ENCODE measurements at regions not wholly inside any gene's neighbourhood (a gene's known extent, or its start where the extent isn't known, plus 50 kb on each side); places are given as distances from the start of the nearest gene placed in this dataset.
A peak's percentile ranks its signal among the peaks of the same experiment; 100 is the strongest.

DNA sequence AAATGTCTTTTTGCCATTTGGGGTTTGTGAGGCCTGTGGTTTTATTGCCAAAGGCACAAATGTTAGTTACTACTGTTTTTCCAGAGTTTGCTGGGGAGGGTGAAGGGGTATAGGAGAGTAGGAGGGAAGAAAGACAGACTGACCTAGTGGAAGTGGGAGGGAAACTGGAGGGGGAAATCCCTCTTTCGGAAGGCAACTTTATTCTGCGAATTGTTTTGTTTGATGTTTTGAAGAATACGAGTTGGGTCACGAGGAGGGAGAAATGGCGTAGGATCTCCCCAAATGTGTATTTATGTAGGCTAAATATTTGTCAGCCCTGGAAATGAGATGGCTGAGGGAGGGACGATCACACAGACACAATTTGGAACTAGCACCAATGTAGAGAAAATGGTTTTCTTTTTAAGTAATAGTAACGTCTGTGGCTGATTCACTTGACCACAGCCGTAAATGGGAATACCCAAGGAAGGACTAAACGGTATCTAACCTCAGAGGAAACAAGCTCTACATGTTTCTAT is 172.3 kb downstream of the ICOS start:
- DNase-seq (ENCODE audit: low read depth): no peak

DNA sequence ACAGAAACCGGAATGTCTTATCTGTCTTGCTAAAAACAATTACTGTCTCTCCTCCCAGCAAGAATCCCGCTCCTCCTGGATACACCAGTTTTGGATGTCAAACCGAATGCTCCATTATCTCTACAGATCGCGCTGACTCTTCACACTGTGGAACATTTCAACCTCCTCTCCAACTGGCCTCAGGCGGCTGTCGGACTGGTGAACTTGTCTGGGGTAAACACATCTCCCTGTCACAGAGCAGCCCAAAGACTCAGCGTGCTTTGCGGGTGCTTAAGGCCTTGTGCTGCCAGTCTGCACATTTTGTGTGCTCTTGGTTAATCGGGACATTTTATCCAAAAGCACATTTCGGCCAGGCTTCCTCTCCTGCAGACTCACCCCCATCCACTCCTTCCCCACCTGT is 173.1 kb downstream of the ICOS start:
- DNase-seq (ENCODE audit: low read depth): no peak

- peak; percentile 35 for DNase-seq (ENCODE audit: low read depth)
These were observed 173.8 kb downstream of the ICOS start for GRCh38 chr2:204110338-204110741.

DNA sequence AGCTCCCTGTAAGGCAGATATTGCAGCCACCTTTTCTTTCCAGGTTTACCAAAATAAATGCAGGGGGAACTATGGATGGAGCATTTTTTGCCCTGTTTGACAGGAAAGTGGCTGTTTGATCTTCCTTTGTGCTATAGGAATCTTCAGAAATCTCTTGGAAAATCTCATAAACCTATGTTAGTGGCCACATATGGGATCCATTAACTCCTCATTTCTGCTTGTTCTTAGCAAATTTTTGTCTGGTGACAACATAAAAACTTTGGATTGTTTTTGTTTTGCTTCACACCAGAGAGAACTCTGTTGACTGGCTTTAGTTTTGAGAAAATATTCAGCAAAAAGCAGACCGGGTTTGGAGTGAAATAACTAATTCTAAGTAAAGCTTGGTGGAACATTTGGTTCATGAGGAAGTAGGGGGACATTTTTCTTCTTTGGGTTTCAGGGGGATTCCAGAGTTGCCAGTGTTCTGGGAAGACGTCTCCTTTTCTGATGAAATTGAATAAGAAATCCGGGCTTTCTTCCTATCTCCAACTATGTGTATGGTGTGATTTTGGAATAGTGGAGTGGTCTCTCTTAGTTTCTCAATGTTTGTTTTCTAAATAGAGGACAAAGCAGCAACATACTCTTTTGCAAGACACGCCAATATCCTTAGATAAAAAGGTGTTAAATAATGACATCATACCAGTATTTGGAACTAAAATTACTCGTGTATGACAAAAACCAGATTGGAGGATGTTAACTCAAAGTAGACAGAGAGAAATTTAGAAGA is 174.4 kb downstream of the ICOS start:
- DNase-seq (ENCODE audit: low read depth): no peak

DNA sequence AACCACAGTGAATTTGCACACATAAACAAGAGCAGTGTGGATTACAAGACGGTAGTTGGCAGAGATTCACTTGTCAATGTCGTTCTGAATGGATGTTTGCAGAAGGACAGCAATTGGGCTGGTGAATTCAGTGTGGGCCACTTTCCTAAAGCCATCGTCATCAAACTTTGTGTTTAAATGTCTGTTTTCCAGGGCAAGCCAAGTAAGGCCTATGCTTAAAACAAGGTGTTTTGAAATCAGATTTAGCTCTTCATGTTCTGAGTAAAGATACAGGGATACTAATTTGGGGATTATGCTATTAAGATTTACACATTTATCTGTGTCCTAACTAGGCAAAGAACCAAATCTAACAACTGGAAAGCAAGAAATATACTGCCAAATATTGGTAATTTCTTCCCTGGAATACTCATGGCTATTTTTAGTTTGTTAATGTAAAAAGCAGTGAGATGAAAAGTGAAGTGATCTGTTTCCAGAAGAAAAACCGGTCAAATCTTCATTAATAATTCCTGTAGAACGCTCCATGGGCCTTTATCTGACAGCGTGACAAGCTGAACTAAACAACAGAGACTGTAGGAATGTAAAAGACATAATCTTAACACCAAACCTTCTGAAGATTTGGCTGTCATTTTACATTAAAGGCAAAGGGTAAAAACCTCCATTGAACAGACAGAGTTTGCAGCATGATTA is 175.7 kb downstream of the ICOS start:
- no peak for DNase-seq (ENCODE audit: low read depth)

DNA sequence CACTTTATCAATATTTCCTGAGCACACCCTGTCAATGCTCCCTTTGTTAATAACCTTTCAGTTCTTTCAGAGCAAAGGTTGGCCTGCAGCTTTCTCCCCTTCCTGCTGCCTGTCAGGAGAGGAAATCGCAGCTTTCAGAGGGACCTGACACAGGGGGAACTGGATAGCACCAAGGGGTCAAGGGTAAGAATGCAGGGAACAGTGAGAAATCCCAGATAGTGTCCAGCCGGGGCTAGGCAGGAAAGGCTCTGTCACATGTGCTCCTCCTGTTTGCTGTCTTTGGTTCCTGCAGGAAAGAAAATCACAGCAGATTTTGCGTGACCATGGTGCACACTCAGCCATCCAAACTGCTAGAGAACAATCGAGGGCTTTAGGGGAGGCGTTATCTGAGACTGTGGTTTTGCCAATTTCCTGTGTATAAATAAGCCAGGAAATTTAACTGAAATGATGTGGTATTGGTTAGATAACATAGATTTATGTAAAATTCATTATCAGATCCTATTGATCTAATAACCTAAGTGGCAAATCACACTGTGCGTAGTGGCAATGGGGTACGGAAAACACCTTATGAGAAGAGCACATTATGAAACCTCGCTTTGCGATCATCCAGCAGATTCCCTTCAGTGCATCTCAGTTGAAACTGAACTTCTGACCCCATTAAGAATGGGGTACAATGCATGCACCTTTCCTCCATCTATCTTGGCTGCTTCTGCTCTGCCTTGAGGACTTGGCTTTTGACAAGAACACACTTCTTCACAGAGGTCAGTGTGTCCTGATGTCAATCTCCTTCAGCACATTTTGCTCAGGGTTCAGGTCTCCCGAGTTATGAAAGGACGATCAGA is 178.0 kb downstream of the ICOS start:
- DNase-seq (ENCODE audit: low read depth): no peak

GRCh38 chr2:204115137-204116056 is 178.8 kb downstream of the ICOS start:
- DNase-seq (ENCODE audit: low read depth): no peak

- DNase-seq (ENCODE audit: low read depth): no peak
These were observed 179.7 kb downstream of the ICOS start for GRCh38 chr2:204116159-204116792.

DNA sequence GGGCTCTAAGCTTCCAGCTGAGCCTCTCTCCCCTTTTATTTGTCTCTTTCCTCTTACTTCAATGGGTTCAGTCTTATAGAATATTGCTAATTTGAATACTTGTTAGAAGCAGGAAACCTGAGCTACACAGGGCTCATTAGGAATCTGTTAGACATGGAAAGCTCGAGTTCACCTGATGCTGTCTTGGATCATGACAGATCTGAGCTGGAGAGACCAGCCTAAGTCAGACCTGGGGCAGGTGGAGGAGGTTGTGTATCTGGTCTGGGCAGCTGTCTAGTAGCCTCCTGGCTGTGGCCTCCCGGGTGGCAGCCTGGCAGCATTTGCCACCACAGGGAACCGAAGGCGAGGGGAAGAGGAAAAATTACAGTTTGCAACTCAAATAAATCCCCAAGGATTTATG is 185.9 kb downstream of the ICOS start:
- DNase-seq (ENCODE audit: low read depth): no peak

- DNase-seq (ENCODE audit: low read depth): no peak
These were observed 187.7 kb downstream of the ICOS start for GRCh38 chr2:204124140-204124750.

- DNase-seq (ENCODE audit: low read depth): no peak
These were observed 190.1 kb downstream of the ICOS start for GRCh38 chr2:204126705-204127104.

GRCh38 chr2:204127238-204127637 is 190.7 kb downstream of the ICOS start:
- DNase-seq (ENCODE audit: low read depth): no peak

GRCh38 chr2:204129591-204130294 is 193.2 kb downstream of the ICOS start:
- DNase-seq (ENCODE audit: low read depth): no peak

- no peak for DNase-seq (ENCODE audit: low read depth)
These were observed 195.1 kb downstream of the ICOS start for GRCh38 chr2:204131621-204132020.

- no peak for DNase-seq (ENCODE audit: low read depth)
These were observed 196.9 kb downstream of the ICOS start for GRCh38 chr2:204133476-204133875.

GRCh38 chr2:204134421-204134820 is 197.9 kb downstream of the ICOS start:
- no peak for DNase-seq (ENCODE audit: low read depth)

DNA sequence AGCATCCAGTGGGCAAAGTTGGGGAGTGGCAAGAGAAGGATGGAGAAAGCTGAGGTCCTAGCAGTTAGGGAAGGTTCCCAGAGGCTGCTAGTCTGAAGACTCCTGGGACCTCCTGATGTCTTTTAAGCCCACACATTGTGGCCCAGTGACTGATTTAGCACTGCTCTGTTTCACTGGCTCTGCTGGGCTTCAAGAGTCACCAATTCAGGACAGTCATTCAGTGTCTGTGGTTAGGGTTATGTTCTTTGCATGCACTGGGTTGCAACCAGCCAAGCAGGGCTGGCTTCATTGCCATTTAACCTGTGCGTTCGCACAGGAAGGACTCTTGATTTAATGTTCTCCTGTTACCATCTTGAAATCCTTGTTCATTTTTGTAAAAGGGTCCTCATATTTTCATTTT is 199.2 kb downstream of the ICOS start:
- no peak for DNase-seq (ENCODE audit: low read depth)

GRCh38 chr2:204138206-204138605 is 201.6 kb downstream of the ICOS start:
- DNase-seq (ENCODE audit: low read depth): no peak

DNA sequence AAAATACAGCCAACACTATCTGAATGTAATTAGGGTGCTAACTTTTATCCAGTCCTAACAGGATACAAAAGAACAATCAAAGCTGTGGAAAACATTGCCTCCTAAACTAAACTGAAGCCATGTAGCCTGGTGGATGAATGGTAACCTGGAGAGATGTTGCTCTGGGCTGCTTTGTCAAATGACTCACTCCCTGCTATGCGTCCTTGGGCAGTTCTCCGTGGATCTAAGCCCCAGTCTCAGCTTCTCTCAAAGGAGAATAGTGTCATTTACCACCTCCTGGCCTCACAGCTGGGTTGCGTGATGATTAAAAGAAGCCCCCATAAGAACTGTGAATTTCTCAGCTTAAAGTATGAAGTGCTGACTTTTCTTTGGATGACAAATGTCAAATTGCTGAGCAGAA is 203.7 kb downstream of the ICOS start:
- no peak for DNase-seq (ENCODE audit: low read depth)
